ENCODE measurements at regions not wholly inside any gene's neighbourhood (a gene's known extent, or its start where the extent isn't known, plus 50 kb on each side); places are given as distances from the start of the nearest gene placed in this dataset.

DNA sequence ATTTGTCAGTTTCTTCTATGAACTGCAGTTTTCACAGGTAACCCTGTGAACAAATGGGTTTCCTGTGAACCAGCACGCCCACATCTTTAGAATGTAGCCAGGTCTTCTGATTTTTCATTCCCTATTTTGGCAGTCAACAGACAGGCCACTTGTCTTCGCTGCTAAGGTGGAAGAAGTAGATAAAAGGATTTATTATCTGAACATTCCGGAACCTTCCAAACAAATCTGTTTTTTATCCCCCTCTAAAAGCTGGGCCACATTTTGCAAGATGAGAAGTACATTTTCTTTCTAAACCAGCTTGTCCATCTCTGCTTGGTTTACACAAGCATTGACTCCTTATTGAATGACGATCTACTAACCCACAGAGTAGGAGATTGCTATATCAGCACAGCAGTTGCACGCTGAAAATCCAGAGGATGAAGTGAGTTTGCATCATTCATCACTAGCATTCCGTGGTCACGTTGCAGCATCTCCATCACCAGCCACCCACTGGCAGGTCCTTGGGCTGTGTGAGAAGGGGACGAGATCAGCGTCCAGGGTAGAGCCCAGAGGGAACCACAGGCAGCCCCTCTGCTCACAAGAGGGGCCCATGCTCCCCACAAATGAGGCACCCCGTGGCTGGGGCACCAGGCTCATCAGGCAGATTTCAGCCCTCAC, 83.5 kb downstream of the TOMM20 start:
- no peak for DNase-seq (ENCODE audit: low spot score)
- TF ChIP-seq, protein P1, sequence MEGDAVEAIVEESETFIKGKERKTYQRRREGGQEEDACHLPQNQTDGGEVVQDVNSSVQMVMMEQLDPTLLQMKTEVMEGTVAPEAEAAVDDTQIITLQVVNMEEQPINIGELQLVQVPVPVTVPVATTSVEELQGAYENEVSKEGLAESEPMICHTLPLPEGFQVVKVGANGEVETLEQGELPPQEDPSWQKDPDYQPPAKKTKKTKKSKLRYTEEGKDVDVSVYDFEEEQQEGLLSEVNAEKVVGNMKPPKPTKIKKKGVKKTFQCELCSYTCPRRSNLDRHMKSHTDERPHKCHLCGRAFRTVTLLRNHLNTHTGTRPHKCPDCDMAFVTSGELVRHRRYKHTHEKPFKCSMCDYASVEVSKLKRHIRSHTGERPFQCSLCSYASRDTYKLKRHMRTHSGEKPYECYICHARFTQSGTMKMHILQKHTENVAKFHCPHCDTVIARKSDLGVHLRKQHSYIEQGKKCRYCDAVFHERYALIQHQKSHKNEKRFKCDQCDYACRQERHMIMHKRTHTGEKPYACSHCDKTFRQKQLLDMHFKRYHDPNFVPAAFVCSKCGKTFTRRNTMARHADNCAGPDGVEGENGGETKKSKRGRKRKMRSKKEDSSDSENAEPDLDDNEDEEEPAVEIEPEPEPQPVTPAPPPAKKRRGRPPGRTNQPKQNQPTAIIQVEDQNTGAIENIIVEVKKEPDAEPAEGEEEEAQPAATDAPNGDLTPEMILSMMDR (IDR thresholded peaks at IDR 0.05) = no peak
- peak overlapping the region in 1 of 2 donors; percentile 4 for H3K27ac ChIP-seq
- no peak overlapping the region for H3K4me3 ChIP-seq

DNA sequence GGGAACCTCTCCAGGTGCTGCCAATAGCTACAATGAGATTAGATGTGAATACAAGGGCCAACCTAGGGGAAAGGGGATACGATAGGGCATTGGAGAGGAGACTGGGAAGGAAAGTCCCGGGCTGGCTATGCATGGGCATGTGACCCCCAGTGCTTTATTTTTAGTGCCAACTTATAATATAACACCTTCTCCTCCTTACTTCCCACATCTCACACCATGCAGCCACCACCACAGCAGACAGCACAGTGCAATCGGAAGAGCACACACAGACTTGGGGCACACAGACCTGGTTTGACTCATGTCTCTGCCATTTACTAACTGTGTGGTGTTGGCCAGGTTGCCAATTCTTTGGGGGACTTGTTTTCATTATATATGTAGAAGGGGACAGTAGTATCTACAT, 85.4 kb downstream of the TOMM20 start:
- TF ChIP-seq, protein P1 (IDR thresholded peaks at IDR 0.05) = no peak
- H3K4me3 ChIP-seq = no peak overlapping the region
- no peak for DNase-seq (ENCODE audit: low spot score)
- H3K27ac ChIP-seq = no peak overlapping the region

DNA sequence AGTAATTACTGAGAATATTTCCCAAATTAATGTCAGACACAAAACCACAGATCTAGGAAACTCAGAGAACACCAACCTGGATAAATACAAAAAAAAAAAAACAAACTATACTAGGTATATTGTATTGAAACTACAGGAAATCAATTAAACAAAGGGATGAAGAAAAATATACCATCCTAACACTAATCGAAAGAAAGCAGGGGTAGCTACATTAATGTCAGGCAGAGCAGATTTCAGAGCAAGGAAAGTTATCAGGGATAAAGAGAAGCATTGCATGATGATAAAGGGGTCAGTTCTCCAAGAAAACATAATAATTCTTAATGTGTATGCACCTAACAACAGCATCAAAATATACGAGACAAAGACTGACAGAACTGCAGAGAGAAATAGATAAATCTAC, 89.9 kb downstream of the TOMM20 start:
- TF ChIP-seq, protein P1 (IDR thresholded peaks at IDR 0.05) = no peak
- DNase-seq (ENCODE audit: low spot score) = no peak
- Histone ChIP-seq H3K27ac (no peak overlapping the region), H3K4me3 (no peak overlapping the region)

DNA sequence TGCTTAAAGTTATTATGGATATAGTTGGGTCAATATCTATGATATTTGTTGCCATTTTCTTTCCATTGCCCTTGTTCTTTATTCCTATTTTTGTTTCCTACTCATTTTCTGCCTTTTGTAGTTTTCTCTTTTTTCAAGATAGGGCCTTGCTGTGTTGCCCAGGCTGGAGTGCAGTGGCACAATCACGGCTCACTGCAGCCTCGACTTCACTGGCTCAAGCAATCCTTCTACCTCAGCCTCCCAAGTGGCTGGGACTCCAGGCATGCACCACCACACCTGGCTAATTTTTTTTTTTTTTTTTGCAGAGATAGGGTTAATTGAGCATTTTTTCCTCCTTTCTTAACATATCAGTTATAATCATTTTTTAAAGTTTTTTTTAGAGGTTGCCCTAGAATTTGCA, 92.7 kb downstream of the TOMM20 start:
- TF ChIP-seq, protein P1 (IDR thresholded peaks at IDR 0.05) = no peak
- no peak for DNase-seq (ENCODE audit: low spot score)
- Histone ChIP-seq H3K27ac (no peak overlapping the region), H3K4me3 (no peak overlapping the region)

GRCh38 chr1:235030919-235031596, 97.6 kb downstream of the TOMM20 start:
- H3K4me3 ChIP-seq = no peak overlapping the region
- TF ChIP-seq, protein P1 (IDR thresholded peaks at IDR 0.05) = no peak
- no peak overlapping the region for H3K27ac ChIP-seq
- no peak for DNase-seq (ENCODE audit: low spot score)

DNA sequence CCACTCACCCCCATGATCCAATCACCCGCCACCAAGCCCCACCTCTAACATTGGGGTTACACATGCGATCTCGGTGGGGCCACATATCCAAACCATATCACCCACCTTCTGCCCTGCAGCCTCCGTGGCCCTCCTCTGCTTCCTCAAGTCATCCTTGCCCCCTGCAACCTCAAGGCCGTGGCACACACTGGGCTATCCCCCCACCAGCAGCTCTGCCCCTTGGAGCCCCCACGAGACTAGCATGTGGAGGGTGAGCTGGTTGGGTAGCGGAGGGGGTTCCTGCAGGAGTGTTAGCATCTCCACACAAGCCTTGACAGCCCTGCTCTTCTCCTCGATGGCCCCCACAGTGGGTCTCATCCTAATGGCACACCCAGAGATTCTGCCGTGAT, 100.8 kb downstream of the TOMM20 start:
- no peak for DNase-seq (ENCODE audit: low spot score)
- H3K4me3 ChIP-seq = no peak overlapping the region
- TF ChIP-seq, protein P1 (IDR thresholded peaks at IDR 0.05) = no peak
- no peak overlapping the region for H3K27ac ChIP-seq
